ENCODE measurements at regions not wholly inside any gene's neighbourhood (a gene's known extent, or its start where the extent isn't known, plus 50 kb on each side); places are given as distances from the start of the nearest gene placed in this dataset.
"Not testable (repeated sequence)": the region's sequence is repeated elsewhere in the genome, so short reads cannot be mapped to it uniquely, and the experiment has no call there.

GRCh38 chr20:46785958-46786357 lies 76.5 kb downstream of the SLC2A10 start:
- Mint-ChIP-seq H3K4me3 (no peak overlapping the region), H3K4me1 (no peaks in the 10 kb centered on the region), H3K27me3 (peaks cover 22% of the 10 kb centered on the region), H3K9me3 (no peaks in the 10 kb centered on the region), H3K27ac (no peak overlapping the region), H3K36me3 (no peaks in the 10 kb centered on the region)
- no peak for ATAC-seq

GRCh38 chr20:46786566-46786965 lies 77.1 kb downstream of the SLC2A10 start:
- no peak for ATAC-seq
- Mint-ChIP-seq H3K36me3 (no peaks in the 10 kb centered on the region), H3K27me3 (peaks cover 22% of the 10 kb centered on the region), H3K4me1 (no peaks in the 10 kb centered on the region), H3K4me3 (no peak overlapping the region), H3K9me3 (no peaks in the 10 kb centered on the region), H3K27ac (no peak overlapping the region)

- H3K9me3 Mint-ChIP-seq = no peaks in the 10 kb centered on the region
- H3K27ac Mint-ChIP-seq = no peak overlapping the region
- ATAC-seq = no peak
- no peaks in the 10 kb centered on the region for H3K4me1 Mint-ChIP-seq
- no peak overlapping the region for H3K4me3 Mint-ChIP-seq
- peaks cover 30% of the 10 kb centered on the region for H3K27me3 Mint-ChIP-seq
- no peaks in the 10 kb centered on the region for H3K36me3 Mint-ChIP-seq
These were observed 78.7 kb downstream of the SLC2A10 start for GRCh38 chr20:46787991-46788762.

GRCh38 chr20:46788763-46789091 lies 79.3 kb downstream of the SLC2A10 start:
- not testable (repeated sequence) for H3K4me3 Mint-ChIP-seq, H3K36me3 Mint-ChIP-seq, H3K9me3 Mint-ChIP-seq, H3K27ac Mint-ChIP-seq, ATAC-seq, H3K4me1 Mint-ChIP-seq
- peaks cover 25% of the 10 kb centered on the region for H3K27me3 Mint-ChIP-seq

GRCh38 chr20:46789339-46790028 lies 80.0 kb downstream of the SLC2A10 start:
- H3K27ac Mint-ChIP-seq = no peak overlapping the region
- no peak for ATAC-seq
- no peaks in the 10 kb centered on the region for H3K4me1 Mint-ChIP-seq
- no peak overlapping the region for H3K4me3 Mint-ChIP-seq
- no peaks in the 10 kb centered on the region for H3K9me3 Mint-ChIP-seq
- no peaks in the 10 kb centered on the region for H3K36me3 Mint-ChIP-seq
- H3K27me3 Mint-ChIP-seq = peaks cover 24% of the 10 kb centered on the region

GRCh38 chr20:46791722-46792416 lies 82.4 kb downstream of the SLC2A10 start:
- no peak overlapping the region for H3K27ac Mint-ChIP-seq
- H3K4me3 Mint-ChIP-seq = no peak overlapping the region
- no peaks in the 10 kb centered on the region for H3K4me1 Mint-ChIP-seq
- ATAC-seq = no peak
- H3K27me3 Mint-ChIP-seq = peaks cover 18% of the 10 kb centered on the region
- no peaks in the 10 kb centered on the region for H3K9me3 Mint-ChIP-seq
- no peaks in the 10 kb centered on the region for H3K36me3 Mint-ChIP-seq

- H3K27ac Mint-ChIP-seq = no peak overlapping the region
- H3K4me3 Mint-ChIP-seq = no peak overlapping the region
- ATAC-seq = no peak
- no peaks in the 10 kb centered on the region for H3K4me1 Mint-ChIP-seq
- peaks cover 35% of the 10 kb centered on the region for H3K27me3 Mint-ChIP-seq
- H3K9me3 Mint-ChIP-seq = no peaks in the 10 kb centered on the region
- no peaks in the 10 kb centered on the region for H3K36me3 Mint-ChIP-seq
These were observed 87.8 kb downstream of the SLC2A10 start for GRCh38 chr20:46797206-46797605.

GRCh38 chr20:46798430-46798829 lies 89.0 kb downstream of the SLC2A10 start:
- H3K27ac Mint-ChIP-seq = no peak overlapping the region
- no peak for ATAC-seq
- no peaks in the 10 kb centered on the region for H3K36me3 Mint-ChIP-seq
- no peak overlapping the region for H3K4me3 Mint-ChIP-seq
- H3K9me3 Mint-ChIP-seq = no peaks in the 10 kb centered on the region
- H3K4me1 Mint-ChIP-seq = no peaks in the 10 kb centered on the region
- peaks cover 41% of the 10 kb centered on the region for H3K27me3 Mint-ChIP-seq

GRCh38 chr20:46799781-46800408 lies 90.4 kb downstream of the SLC2A10 start:
- Mint-ChIP-seq H3K36me3 (no peaks in the 10 kb centered on the region), H3K4me3 (no peak overlapping the region), H3K27ac (no peak overlapping the region), H3K4me1 (no peaks in the 10 kb centered on the region), H3K27me3 (peaks cover 45% of the 10 kb centered on the region), H3K9me3 (no peaks in the 10 kb centered on the region)
- ATAC-seq = no peak

GRCh38 chr20:46800409-46800804 lies 91.0 kb downstream of the SLC2A10 start:
- Mint-ChIP-seq H3K4me3 (no peak overlapping the region), H3K9me3 (no peaks in the 10 kb centered on the region), H3K27ac (no peak overlapping the region), H3K27me3 (peaks cover 43% of the 10 kb centered on the region), H3K4me1 (no peaks in the 10 kb centered on the region), H3K36me3 (no peaks in the 10 kb centered on the region)
- ATAC-seq = no peak

GRCh38 chr20:46801003-46801702 lies 91.7 kb downstream of the SLC2A10 start:
- no peak for ATAC-seq
- no peak overlapping the region for H3K27ac Mint-ChIP-seq
- no peaks in the 10 kb centered on the region for H3K4me1 Mint-ChIP-seq
- no peaks in the 10 kb centered on the region for H3K36me3 Mint-ChIP-seq
- no peaks in the 10 kb centered on the region for H3K9me3 Mint-ChIP-seq
- peaks cover 43% of the 10 kb centered on the region for H3K27me3 Mint-ChIP-seq
- H3K4me3 Mint-ChIP-seq = no peak overlapping the region

GRCh38 chr20:46802722-46803121 lies 91.9 kb upstream of the EYA2 start:
- H3K9me3 Mint-ChIP-seq = no peaks in the 10 kb centered on the region
- no peak overlapping the region for H3K27ac Mint-ChIP-seq
- no peaks in the 10 kb centered on the region for H3K4me1 Mint-ChIP-seq
- no peaks in the 10 kb centered on the region for H3K36me3 Mint-ChIP-seq
- H3K4me3 Mint-ChIP-seq = no peak overlapping the region
- peaks cover 43% of the 10 kb centered on the region for H3K27me3 Mint-ChIP-seq
- no peak for ATAC-seq

GRCh38 chr20:46803123-46804020 lies 91.3 kb upstream of the EYA2 start:
- Mint-ChIP-seq H3K4me3 (no peak overlapping the region), H3K9me3 (no peaks in the 10 kb centered on the region), H3K36me3 (no peaks in the 10 kb centered on the region), H3K27ac (no peak overlapping the region), H3K4me1 (no peaks in the 10 kb centered on the region), H3K27me3 (peaks cover 42% of the 10 kb centered on the region)
- ATAC-seq = no peak

- Mint-ChIP-seq H3K4me1 (no peaks in the 10 kb centered on the region), H3K36me3 (no peaks in the 10 kb centered on the region), H3K9me3 (no peaks in the 10 kb centered on the region), H3K27me3 (peaks cover 37% of the 10 kb centered on the region), H3K27ac (no peak overlapping the region), H3K4me3 (no peak overlapping the region)
- no peak for ATAC-seq
These were observed 90.5 kb upstream of the EYA2 start for GRCh38 chr20:46804126-46804525.

Measured in stimulated activated memory B cell treated with anti-CD40 and anti-IgM and Interleukin-4, amounts not matched to agents 10 μg/mL and 1 μg/mL and 100 μg/mL, for 72 hours (primary cell).